GM13976 (cell line): ENCODE measurements at regions not wholly inside any gene's neighbourhood (a gene's known extent, or its start where the extent isn't known, plus 50 kb on each side); places are given as distances from the start of the nearest gene placed in this dataset.
A peak's percentile ranks its signal among the peaks of the same experiment; 100 is the strongest.

Source experiments
- DNase-seq: peaks from one replicate; pipeline ENCODE4 v3.0.0; 2012; ENCODE audit warnings: low spot score
- CTCF ChIP-seq: IDR thresholded peaks from 2 replicates; pipeline ENCODE4 v1.5.1; 2012; ENCODE audit warnings: borderline replicate concordance, mild to moderate bottlenecking; ENCODE audit not compliant: insufficient read depth; ENCODE audit errors: extremely low read depth, missing control alignments, control extremely low read depth
- in situ Hi-C: fragments of 300-500 bp; cut with MboI; formaldehyde crosslinking; loops from one replicate; pipeline ENCODE4 v1.12.0; 2022; ENCODE audit warnings: low sequenced_read_pairs, mixed read lengths, inconsistent platforms; ENCODE audit not compliant: unreplicated experiment

- DNase-seq, result no peak
- no peak for TF ChIP-seq CTCF
- in situ Hi-C loops, result loop anchor here (25.0 kb wide), 1 partner anchor 152 kb away; no protein-coding TSS in a partner anchor
These were observed 56.3 kb upstream of the LBX1 start for GRCh38 chr10:101285519-101286070.

DNA sequence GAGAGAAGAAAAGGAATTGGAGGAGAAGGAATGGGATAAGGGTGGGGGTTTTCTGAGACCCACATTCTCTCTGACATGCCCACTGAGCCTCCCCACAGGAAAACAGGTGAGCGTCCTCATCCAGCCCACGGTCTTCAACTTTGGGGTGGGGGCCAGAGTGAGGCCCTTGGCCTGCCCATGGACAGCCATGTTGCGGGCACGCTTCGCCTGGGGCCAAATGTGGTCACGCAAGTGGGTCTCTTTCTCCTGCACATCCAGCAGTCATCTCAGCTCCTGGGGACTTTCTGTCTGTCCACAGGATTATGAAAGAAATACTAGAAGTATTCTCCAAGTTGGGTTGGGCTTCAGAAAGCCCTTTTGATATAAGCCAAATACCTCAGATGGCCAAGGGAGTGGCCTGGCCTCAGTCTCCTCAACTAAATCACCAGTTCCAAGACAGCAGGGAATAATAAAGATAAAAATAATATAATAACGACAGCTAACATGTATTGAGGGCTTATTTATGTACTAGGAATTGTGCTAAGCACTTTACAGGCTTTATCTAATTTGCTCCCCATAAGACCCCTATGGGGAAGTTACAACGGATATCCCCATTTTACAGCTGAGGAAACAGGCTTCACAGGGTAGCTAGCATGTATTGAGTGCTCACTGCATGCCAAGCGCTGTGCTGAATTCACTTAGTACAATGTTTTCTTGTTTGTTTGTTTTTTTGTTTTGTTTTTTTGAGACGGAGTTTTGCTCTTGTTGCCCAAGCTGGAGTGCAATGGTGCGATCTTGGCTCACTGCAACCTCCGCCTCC lies 57.2 kb upstream of the LBX1 start:
- in situ Hi-C loops, result loop anchor here (25.0 kb wide), 1 partner anchor 151 kb away; no protein-coding TSS in a partner anchor
- TF ChIP-seq CTCF, result no peak
- DNase-seq, result no peak

- no peak for TF ChIP-seq CTCF
- DNase-seq, result no peak
- in situ Hi-C loops, result loop anchor here (25.0 kb wide), 1 partner anchor 150 kb away; no protein-coding TSS in a partner anchor
These were observed 58.1 kb upstream of the LBX1 start for GRCh38 chr10:101287183-101287996.

DNA sequence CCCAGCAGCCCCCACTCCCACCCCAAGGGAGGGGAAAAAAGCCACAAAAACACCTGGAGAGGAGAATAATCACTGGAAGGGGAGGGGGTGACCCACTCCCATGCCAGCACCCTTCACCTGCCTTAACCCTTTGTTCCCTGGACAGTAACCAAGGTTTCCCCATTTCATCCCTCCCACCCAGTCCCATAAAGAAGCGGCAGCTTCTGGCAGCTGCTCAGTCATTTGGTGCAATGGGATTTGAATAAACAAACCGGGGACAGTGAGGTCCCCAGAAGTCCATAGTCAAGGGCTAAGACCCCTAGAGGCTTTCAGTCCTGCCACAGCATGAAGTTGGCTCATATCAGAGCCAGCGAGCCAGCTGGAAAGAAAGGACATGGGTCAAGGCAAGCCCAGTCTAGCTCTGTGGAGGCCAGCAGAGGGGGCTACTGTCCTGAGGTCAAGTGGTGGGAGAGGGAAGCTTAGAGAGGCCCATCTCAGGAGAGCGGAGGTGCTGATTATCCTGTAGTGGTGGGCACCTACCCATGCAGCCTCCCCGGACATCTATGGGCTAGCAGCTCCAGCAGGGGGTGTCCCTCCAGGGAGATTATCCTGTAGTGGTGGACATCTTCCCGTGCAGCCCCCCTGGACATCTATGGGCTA lies 58.9 kb upstream of the LBX1 start:
- no peak for TF ChIP-seq CTCF
- in situ Hi-C loops, result loop anchor here (25.0 kb wide), 1 partner anchor 149 kb away; no protein-coding TSS in a partner anchor
- DNase-seq, result peak; percentile 47

GRCh38 chr10:101289541-101289940 lies 60.3 kb upstream of the LBX1 start:
- in situ Hi-C loops, result loop anchor here (25.0 kb wide), 1 partner anchor 148 kb away; no protein-coding TSS in a partner anchor
- no peak for TF ChIP-seq CTCF
- DNase-seq, result no peak

GRCh38 chr10:101290431-101290830 lies 61.2 kb upstream of the LBX1 start:
- TF ChIP-seq CTCF, result no peak
- in situ Hi-C loops, result loop anchor here (25.0 kb wide), 1 partner anchor 147 kb away; no protein-coding TSS in a partner anchor
- no peak for DNase-seq
